GM23248 (cell line): ENCODE measurements at regions not wholly inside any gene's neighbourhood (a gene's known extent, or its start where the extent isn't known, plus 50 kb on each side); places are given as distances from the start of the nearest gene placed in this dataset.

Experiments
- EZH2 ChIP-seq: fragments of 200-600 bp; sonication (generic); IDR thresholded peaks from 2 replicates; pipeline ENCODE4 v1.6.1; 2018; ENCODE audit warnings: antibody characterized with exemption, mild to moderate bottlenecking; ENCODE audit not compliant: insufficient read depth, poor library complexity, severe bottlenecking
- EZH2phosphoT487 ChIP-seq: fragments of 200-600 bp; sonication (generic); IDR thresholded peaks from 2 replicates; pipeline ENCODE4 v1.6.1; 2018; ENCODE audit warnings: antibody characterized with exemption, moderate library complexity, mild to moderate bottlenecking, low read depth; ENCODE audit not compliant: insufficient read depth

GRCh38 chr2:23077596-23077995, 307.4 kb upstream of the KLHL29 start:
- TF ChIP-seq EZH2phosphoT487 (no peak), EZH2 (no peak)
